ENCODE measurements at regions not wholly inside any gene's neighbourhood (a gene's known extent, or its start where the extent isn't known, plus 50 kb on each side); places are given as distances from the start of the nearest gene placed in this dataset.

DNA sequence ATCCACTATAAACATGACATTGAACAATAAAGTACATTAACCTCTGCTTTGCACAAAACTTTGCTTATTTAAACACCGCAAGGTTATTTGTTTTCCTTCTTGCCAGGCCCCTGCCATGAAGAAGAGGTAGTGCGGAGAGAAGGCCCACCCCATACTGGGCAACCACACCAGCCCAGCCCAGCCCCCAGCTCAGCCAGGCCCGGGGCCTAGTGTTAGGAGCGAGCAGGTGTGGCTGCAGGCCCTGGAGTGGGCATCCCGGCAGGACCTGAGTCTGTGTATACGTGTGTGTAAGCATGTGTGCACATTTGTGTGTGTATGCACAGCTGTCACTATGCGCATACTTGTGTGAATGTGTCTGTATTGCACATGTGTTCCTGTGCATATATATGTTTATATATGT is 90.4 kb upstream of the MVB12B start:
- TF ChIP-seq BACH2 (CRISPR knock-in tag; IDR thresholded peaks at IDR 0.05; ENCODE audit: borderline replicate concordance) (no peak), RARB (CRISPR knock-in tag; IDR thresholded peaks at IDR 0.05) (no peak), OSR1 (CRISPR knock-in tag; IDR thresholded peaks at IDR 0.05) (no peak), ZNF70 (CRISPR knock-in tag; IDR thresholded peaks at IDR 0.05) (no peak), ESRRG (CRISPR knock-in tag; IDR thresholded peaks at IDR 0.05) (no peak)
- TF ChIP-seq, protein P1, sequence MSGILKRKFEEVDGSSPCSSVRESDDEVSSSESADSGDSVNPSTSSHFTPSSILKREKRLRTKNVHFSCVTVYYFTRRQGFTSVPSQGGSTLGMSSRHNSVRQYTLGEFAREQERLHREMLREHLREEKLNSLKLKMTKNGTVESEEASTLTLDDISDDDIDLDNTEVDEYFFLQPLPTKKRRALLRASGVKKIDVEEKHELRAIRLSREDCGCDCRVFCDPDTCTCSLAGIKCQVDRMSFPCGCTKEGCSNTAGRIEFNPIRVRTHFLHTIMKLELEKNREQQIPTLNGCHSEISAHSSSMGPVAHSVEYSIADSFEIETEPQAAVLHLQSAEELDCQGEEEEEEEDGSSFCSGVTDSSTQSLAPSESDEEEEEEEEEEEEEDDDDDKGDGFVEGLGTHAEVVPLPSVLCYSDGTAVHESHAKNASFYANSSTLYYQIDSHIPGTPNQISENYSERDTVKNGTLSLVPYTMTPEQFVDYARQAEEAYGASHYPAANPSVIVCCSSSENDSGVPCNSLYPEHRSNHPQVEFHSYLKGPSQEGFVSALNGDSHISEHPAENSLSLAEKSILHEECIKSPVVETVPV (CRISPR knock-in tag; IDR thresholded peaks at IDR 0.05) = no peak
- no peak for ATAC-seq

GRCh38 chr9:126238415-126238814 is 88.2 kb upstream of the MVB12B start:
- TF ChIP-seq ZNF70 (CRISPR knock-in tag; IDR thresholded peaks at IDR 0.05) (no peak), GLIS3 (CRISPR knock-in tag; IDR thresholded peaks at IDR 0.05) (no peak), ESRRG (CRISPR knock-in tag; IDR thresholded peaks at IDR 0.05) (no peak), TOX (CRISPR knock-in tag; IDR thresholded peaks at IDR 0.05; ENCODE audit: borderline replicate concordance) (no peak), TCF4 (CRISPR knock-in tag; IDR thresholded peaks at IDR 0.05; ENCODE audit: borderline replicate concordance) (no peak), ZC3H10 (CRISPR knock-in tag; IDR thresholded peaks at IDR 0.05) (no peak), PPARA (CRISPR knock-in tag; IDR thresholded peaks at IDR 0.05; ENCODE audit: borderline replicate concordance) (no peak), ARNTL (CRISPR knock-in tag; IDR thresholded peaks at IDR 0.05; ENCODE audit: borderline replicate concordance, low read depth) (no peak)
- TF ChIP-seq, protein P2, sequence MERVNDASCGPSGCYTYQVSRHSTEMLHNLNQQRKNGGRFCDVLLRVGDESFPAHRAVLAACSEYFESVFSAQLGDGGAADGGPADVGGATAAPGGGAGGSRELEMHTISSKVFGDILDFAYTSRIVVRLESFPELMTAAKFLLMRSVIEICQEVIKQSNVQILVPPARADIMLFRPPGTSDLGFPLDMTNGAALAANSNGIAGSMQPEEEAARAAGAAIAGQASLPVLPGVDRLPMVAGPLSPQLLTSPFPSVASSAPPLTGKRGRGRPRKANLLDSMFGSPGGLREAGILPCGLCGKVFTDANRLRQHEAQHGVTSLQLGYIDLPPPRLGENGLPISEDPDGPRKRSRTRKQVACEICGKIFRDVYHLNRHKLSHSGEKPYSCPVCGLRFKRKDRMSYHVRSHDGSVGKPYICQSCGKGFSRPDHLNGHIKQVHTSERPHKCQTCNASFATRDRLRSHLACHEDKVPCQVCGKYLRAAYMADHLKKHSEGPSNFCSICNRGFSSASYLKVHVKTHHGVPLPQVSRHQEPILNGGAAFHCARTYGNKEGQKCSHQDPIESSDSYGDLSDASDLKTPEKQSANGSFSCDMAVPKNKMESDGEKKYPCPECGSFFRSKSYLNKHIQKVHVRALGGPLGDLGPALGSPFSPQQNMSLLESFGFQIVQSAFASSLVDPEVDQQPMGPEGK (CRISPR knock-in tag; IDR thresholded peaks at IDR 0.05; ENCODE audit: borderline replicate concordance) = no peak
- ATAC-seq = no peak

GRCh38 chr9:126239515-126239914 is 87.1 kb upstream of the MVB12B start:
- no peak for ATAC-seq
- TF ChIP-seq CSDC2 (CRISPR knock-in tag; IDR thresholded peaks at IDR 0.05) = no peak
- no peak for TF ChIP-seq BACH2 (CRISPR knock-in tag; IDR thresholded peaks at IDR 0.05; ENCODE audit: borderline replicate concordance)
- TF ChIP-seq ZNF565 (CRISPR knock-in tag; conservative IDR thresholded peaks at IDR 0.05; ENCODE audit: low read depth) = no peak
- no peak for TF ChIP-seq TCF4 (CRISPR knock-in tag; IDR thresholded peaks at IDR 0.05; ENCODE audit: borderline replicate concordance)
- TF ChIP-seq POU6F1 (CRISPR knock-in tag; IDR thresholded peaks at IDR 0.05; ENCODE audit: borderline replicate concordance, low read depth) = no peak
- TF ChIP-seq ZNF8 (CRISPR knock-in tag; IDR thresholded peaks at IDR 0.05) = no peak
- TF ChIP-seq, protein P2 (CRISPR knock-in tag; IDR thresholded peaks at IDR 0.05; ENCODE audit: borderline replicate concordance) = no peak
- TF ChIP-seq GLIS3 (CRISPR knock-in tag; IDR thresholded peaks at IDR 0.05) = no peak
- no peak for TF ChIP-seq ESRRG (CRISPR knock-in tag; IDR thresholded peaks at IDR 0.05)
- TF ChIP-seq TOX (CRISPR knock-in tag; IDR thresholded peaks at IDR 0.05; ENCODE audit: borderline replicate concordance) = no peak
- TF ChIP-seq PPARA (CRISPR knock-in tag; IDR thresholded peaks at IDR 0.05; ENCODE audit: borderline replicate concordance) = no peak
- TF ChIP-seq SNAI2 (CRISPR knock-in tag; IDR thresholded peaks at IDR 0.05) = no peak
- no peak for TF ChIP-seq ARNTL (CRISPR knock-in tag; IDR thresholded peaks at IDR 0.05; ENCODE audit: borderline replicate concordance, low read depth)
- no peak for TF ChIP-seq OSR1 (CRISPR knock-in tag; IDR thresholded peaks at IDR 0.05)
- no peak for TF ChIP-seq ZFP30 (CRISPR knock-in tag; IDR thresholded peaks at IDR 0.05)
- TF ChIP-seq RARB (CRISPR knock-in tag; IDR thresholded peaks at IDR 0.05) = no peak
- no peak for TF ChIP-seq ZNF70 (CRISPR knock-in tag; IDR thresholded peaks at IDR 0.05)
- no peak for TF ChIP-seq TSHZ2 (CRISPR knock-in tag; IDR thresholded peaks at IDR 0.05)
